ENCODE measurements at regions not wholly inside any gene's neighbourhood (a gene's known extent, or its start where the extent isn't known, plus 50 kb on each side); places are given as distances from the start of the nearest gene placed in this dataset. TPM values are rescaled to one million over a fixed set of nuclear protein-coding genes. Genes with fewer than 3 reads are reported as not detected.

- intact Hi-C loops (cut with micrococcal nuclease; ENCODE audit: unreplicated experiment) = no loop called here
- H3K9me3 ChIP-seq (ENCODE audit: insufficient read depth, low read depth) = no peaks in the 10 kb centered on the region
- no peak overlapping the region for H3K4me3 ChIP-seq
- no peaks in the 10 kb centered on the region for H3K4me1 ChIP-seq (replicated peaks; ENCODE audit: insufficient read depth)
- H3K79me2 ChIP-seq (ENCODE audit: low read depth) = no peaks in the 10 kb centered on the region
- no peak overlapping the region for H3K4me2 ChIP-seq
- H3F3A ChIP-seq (ENCODE audit: insufficient read depth, low read depth) = no peaks in the 10 kb centered on the region
- H4K20me1 ChIP-seq (ENCODE audit: insufficient read depth) = no peaks in the 10 kb centered on the region
- BruUV-seq (replicated peaks) = no TSS peak
- no peak for DNase-seq
- TF ChIP-seq CTCF (conservative IDR thresholded peaks at IDR 0.05) (no peak), EZH2 (IDR thresholded peaks at IDR 0.05; ENCODE audit: low read depth) (no peak)
- no peak overlapping the region for H3K27ac ChIP-seq
- ChIA-PET CTCF (no interaction called here), POLR2A (ENCODE audit: unreplicated experiment) (no interaction called here)
- H2AFZ ChIP-seq = no peak overlapping the region
- no peaks in the 10 kb centered on the region for H3K9me2 ChIP-seq (ENCODE audit: insufficient read depth)
- no peaks in the 10 kb centered on the region for H3K27me3 ChIP-seq (ENCODE audit: insufficient read depth, low read depth)
- no peaks in the 10 kb centered on the region for H3K36me3 ChIP-seq (ENCODE audit: low read depth)
These were observed 75.1 kb upstream of the LUZP2 start for GRCh38 chr11:24421766-24422165.

- Histone ChIP-seq H3K9me2 (ENCODE audit: insufficient read depth) (no peaks in the 10 kb centered on the region), H3K27me3 (ENCODE audit: insufficient read depth, low read depth) (no peaks in the 10 kb centered on the region), H2AFZ (no peak overlapping the region), H3K79me2 (ENCODE audit: low read depth) (no peaks in the 10 kb centered on the region), H3K9me3 (ENCODE audit: insufficient read depth, low read depth) (no peaks in the 10 kb centered on the region), H3F3A (ENCODE audit: insufficient read depth, low read depth) (no peaks in the 10 kb centered on the region), H3K4me3 (no peak overlapping the region), H3K27ac (no peak overlapping the region), H3K4me2 (no peak overlapping the region), H3K36me3 (ENCODE audit: low read depth) (no peaks in the 10 kb centered on the region), H3K4me1 (replicated peaks; ENCODE audit: insufficient read depth) (no peaks in the 10 kb centered on the region), H4K20me1 (ENCODE audit: insufficient read depth) (no peaks in the 10 kb centered on the region)
- DNase-seq = no peak
- BruUV-seq (replicated peaks) = no TSS peak
- POLR2A ChIA-PET (ENCODE audit: unreplicated experiment) = no interaction called here
- intact Hi-C loops (cut with micrococcal nuclease; ENCODE audit: unreplicated experiment) = no loop called here
- CTCF ChIA-PET = interaction anchor here (0.7 kb wide), 1 partner anchor 455 kb away, joined by 4 read pairs; no protein-coding TSS in a partner anchor
- no peak for TF ChIP-seq EZH2 (IDR thresholded peaks at IDR 0.05; ENCODE audit: low read depth)
- no peak for TF ChIP-seq CTCF (conservative IDR thresholded peaks at IDR 0.05)
These were observed 74.5 kb upstream of the LUZP2 start for GRCh38 chr11:24422376-24422775.

GRCh38 chr11:24437123-24437522, 59.7 kb upstream of the LUZP2 start:
- Histone ChIP-seq H2AFZ (0 out of 2 replicates have a peak overlapping the region, but pooled peaks have one; percentile 6), H3K27me3 (ENCODE audit: insufficient read depth, low read depth) (no peaks in the 10 kb centered on the region), H3K27ac (no peak overlapping the region), H3F3A (ENCODE audit: insufficient read depth, low read depth) (no peaks in the 10 kb centered on the region), H3K79me2 (ENCODE audit: low read depth) (no peaks in the 10 kb centered on the region), H3K4me2 (no peak overlapping the region), H4K20me1 (ENCODE audit: insufficient read depth) (no peaks in the 10 kb centered on the region), H3K4me3 (no peak overlapping the region), H3K9me3 (ENCODE audit: insufficient read depth, low read depth) (no peaks in the 10 kb centered on the region), H3K4me1 (replicated peaks; ENCODE audit: insufficient read depth) (no peaks in the 10 kb centered on the region), H3K36me3 (ENCODE audit: low read depth) (no peaks in the 10 kb centered on the region), H3K9me2 (ENCODE audit: insufficient read depth) (no peaks in the 10 kb centered on the region)
- CTCF ChIA-PET = no interaction called here
- TF ChIP-seq CTCF (conservative IDR thresholded peaks at IDR 0.05) (no peak), EZH2 (IDR thresholded peaks at IDR 0.05; ENCODE audit: low read depth) (no peak)
- intact Hi-C loops (cut with micrococcal nuclease; ENCODE audit: unreplicated experiment) = no loop called here
- DNase-seq = no peak
- POLR2A ChIA-PET (ENCODE audit: unreplicated experiment) = no interaction called here
- no TSS peak for BruUV-seq (replicated peaks)

Small RNA genes in the stretch of these regions (microRNA-seq; reads per million reads assigned to microRNA genes)
- not detected for gene MIR8054 (ENCODE audit: borderline number of aligned reads, borderline replicate concordance)

Data from PC-9 (cell line).